ENCODE measurements at regions not wholly inside any gene's neighbourhood (a gene's known extent, or its start where the extent isn't known, plus 50 kb on each side); places are given as distances from the start of the nearest gene placed in this dataset.

DNA sequence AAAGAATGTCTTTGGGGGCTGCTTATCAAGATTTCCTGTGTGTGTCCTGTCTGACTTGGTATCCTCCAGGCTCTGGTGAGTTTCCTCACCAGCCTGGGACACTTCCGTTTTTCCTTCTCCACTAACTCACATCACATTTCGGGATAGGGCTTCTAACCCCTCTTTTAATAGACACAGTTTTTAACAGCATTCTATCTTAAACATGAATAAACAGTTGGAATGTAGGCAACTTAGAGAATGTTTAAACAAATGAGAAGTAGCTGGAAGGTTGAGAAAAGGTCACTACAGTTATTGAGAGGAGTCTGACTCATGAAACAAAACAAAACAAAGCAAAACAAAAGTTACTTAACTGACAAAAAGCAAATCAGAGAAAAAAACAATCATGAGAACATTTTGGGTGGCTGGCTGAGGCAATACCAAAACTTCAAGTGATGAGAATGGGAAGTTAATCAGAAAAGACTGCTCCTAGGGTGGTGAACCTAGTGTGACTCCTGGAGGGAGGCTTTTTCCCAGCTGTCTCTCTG, 64.7 kb upstream of the CTSC start:
- no peak for TF ChIP-seq EZH2 (IDR thresholded peaks at IDR 0.05)
- TF ChIP-seq CEBPB (IDR thresholded peaks at IDR 0.05; ENCODE audit: low read depth), result no peak
- TF ChIP-seq ZFX (IDR thresholded peaks at IDR 0.05), result no peak
- TF ChIP-seq ELF1 (IDR thresholded peaks at IDR 0.05; ENCODE audit: borderline replicate concordance, low read depth), result no peak
- TF ChIP-seq JUND (IDR thresholded peaks at IDR 0.05), result no peak
- no peak for TF ChIP-seq POLR2A (IDR thresholded peaks at IDR 0.05; ENCODE audit: borderline replicate concordance, extremely low read depth, insufficient read depth, insufficient read length)
- peaks cover 0 to 19% of the 10 kb centered on the region in 2 experiments; a peak in 3 of 4 replicates for H3K4me1 ChIP-seq (ENCODE audit: control insufficient read depth in 1 of 2, insufficient read depth in 2 of 2, low read length in 2 of 2)
- H3K9me3 ChIP-seq (ENCODE audit: control insufficient read depth in 1 of 2, insufficient read depth in 1 of 2, low read depth in 1 of 2, low read length in 2 of 2), result no peaks in the 10 kb centered on the region
- H3K79me2 ChIP-seq (ENCODE audit: insufficient read depth, low read length), result no peaks in the 10 kb centered on the region
- no peak overlapping the region for H2AFZ ChIP-seq (ENCODE audit: low read depth, low read length, poor library complexity, severe bottlenecking)
- no peak overlapping the region for H3K27ac ChIP-seq (ENCODE audit: low read depth, low read length)
- H3K4me3 ChIP-seq (replicated peaks in 1 of 2; ENCODE audit: low read depth in 1 of 2, low read length in 2 of 2), result no peak overlapping the region
- H3K9me2 ChIP-seq (ENCODE audit: insufficient read depth), result no peaks in the 10 kb centered on the region
- no peak overlapping the region for H3K9ac ChIP-seq (ENCODE audit: low read length)
- no peaks in the 10 kb centered on the region for H3K27me3 ChIP-seq (ENCODE audit: insufficient read depth, low read length)
- no peaks in the 10 kb centered on the region for H3K36me3 ChIP-seq (ENCODE audit: control insufficient read depth in 1 of 2, insufficient read depth in 2 of 2, low read length in 2 of 2)
- ChIA-PET CTCF (no interaction called here), POLR2A (no interaction called here), RAD21 (ENCODE audit: low non-redundant PET in 1 of 2, low total read pairs in 2 of 2, uncharacterized antibody in 2 of 2, unreplicated experiment in 2 of 2) (no interaction called here)
- no peaks in the 10 kb centered on the region for H4K20me1 ChIP-seq (ENCODE audit: insufficient read depth)
- BruUV-seq (replicated peaks), result no TSS peak
- ATAC-seq (no peak; the same call in 1 of the 2 replicates), DNase-seq (ENCODE audit: low read depth, low spot score) (no peak)
- no peak overlapping the region; the same call in 1 of the 2 replicates for H3K4me2 ChIP-seq (ENCODE audit: low read length)
- intact Hi-C loops (cut with micrococcal nuclease), result no loop called here

DNA sequence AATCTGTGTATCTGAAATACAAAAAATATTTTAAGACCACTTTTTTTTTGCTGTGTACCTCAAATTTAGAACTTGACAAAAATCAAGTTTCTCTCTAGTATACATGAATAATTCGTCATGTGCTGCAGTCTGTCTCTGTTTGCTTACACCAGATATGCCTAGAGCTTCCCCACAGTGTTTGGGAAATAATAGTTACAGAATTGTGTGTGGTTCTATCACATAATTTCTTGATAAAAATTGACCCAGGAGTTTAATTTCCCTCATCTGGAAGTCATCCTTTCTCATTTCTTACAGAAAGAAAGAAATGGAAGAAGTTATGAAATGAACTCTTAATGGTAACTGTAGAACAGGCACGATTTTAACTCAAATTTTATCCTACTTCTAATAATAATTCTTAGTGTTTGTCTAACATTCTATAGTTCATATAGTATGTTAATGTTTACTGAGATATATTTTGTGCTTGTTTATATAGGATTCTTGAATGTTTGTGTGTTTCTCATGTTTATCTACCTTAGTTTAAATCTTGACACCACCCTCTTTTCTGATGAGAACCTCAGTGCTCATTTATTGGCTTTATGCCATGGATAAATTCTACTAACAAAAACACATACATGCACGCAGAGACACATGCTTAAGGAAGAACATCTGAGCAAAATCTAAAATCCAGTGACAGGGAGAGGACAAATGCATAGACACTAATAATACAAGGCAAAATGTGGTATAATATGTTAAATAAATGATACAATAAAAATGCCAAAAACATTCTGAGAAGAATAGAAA, 61.4 kb upstream of the CTSC start:
- no peaks in the 10 kb centered on the region for H3K9me2 ChIP-seq (ENCODE audit: insufficient read depth)
- DNase-seq (ENCODE audit: low read depth, low spot score) (no peak), ATAC-seq (no peak)
- no TSS peak for BruUV-seq (replicated peaks)
- ChIA-PET POLR2A (no interaction called here), RAD21 (ENCODE audit: low non-redundant PET in 1 of 2, low total read pairs in 2 of 2, uncharacterized antibody in 2 of 2, unreplicated experiment in 2 of 2) (no interaction called here), CTCF (no interaction called here)
- H3K36me3 ChIP-seq (ENCODE audit: control insufficient read depth in 1 of 2, insufficient read depth in 2 of 2, low read length in 2 of 2), result no peaks in the 10 kb centered on the region
- peak overlapping the region; percentile 27 for H2AFZ ChIP-seq (ENCODE audit: low read depth, low read length, poor library complexity, severe bottlenecking)
- TF ChIP-seq CEBPB (IDR thresholded peaks at IDR 0.05; ENCODE audit: low read depth), result no peak
- TF ChIP-seq EZH2 (IDR thresholded peaks at IDR 0.05), result no peak
- TF ChIP-seq POLR2AphosphoS5 (IDR thresholded peaks at IDR 0.05; ENCODE audit: low read depth, low read length), result no peak
- no peaks in the 10 kb centered on the region for H3K9me3 ChIP-seq (ENCODE audit: control insufficient read depth in 1 of 2, insufficient read depth in 1 of 2, low read depth in 1 of 2, low read length in 2 of 2)
- H3K4me1 ChIP-seq (ENCODE audit: control insufficient read depth in 1 of 2, insufficient read depth in 2 of 2, low read length in 2 of 2), result peaks cover 0 to 19% of the 10 kb centered on the region in 2 experiments; a peak in 3 of 4 replicates
- no peaks in the 10 kb centered on the region for H3K27me3 ChIP-seq (ENCODE audit: insufficient read depth, low read length)
- no peak overlapping the region for H3K27ac ChIP-seq (ENCODE audit: low read depth, low read length)
- H3K4me2 ChIP-seq (ENCODE audit: low read length), result peak overlapping the region; percentile 44
- no peak overlapping the region for H3K4me3 ChIP-seq (replicated peaks in 1 of 2; ENCODE audit: low read depth in 1 of 2, low read length in 2 of 2)
- no peaks in the 10 kb centered on the region for H3K79me2 ChIP-seq (ENCODE audit: insufficient read depth, low read length)
- intact Hi-C loops (cut with micrococcal nuclease), result no loop called here
- H3K9ac ChIP-seq (ENCODE audit: low read length), result no peak overlapping the region
- no peaks in the 10 kb centered on the region for H4K20me1 ChIP-seq (ENCODE audit: insufficient read depth)

All from HCT116 (cell line).